PC-3 (cell line): ENCODE measurements at regions not wholly inside any gene's neighbourhood (a gene's known extent, or its start where the extent isn't known, plus 50 kb on each side); places are given as distances from the start of the nearest gene placed in this dataset.
A peak's percentile ranks its signal among the peaks of the same experiment; 100 is the strongest.

Source experiments
- ATAC-seq: fragments of 200-7000 bp; cut with Tn5 transposase; 2 replicates; pipeline ENCODE4 v1.9.1; 2020; ENCODE audit warnings: mild to moderate bottlenecking, moderate library complexity
- BruUV-seq: library from RNA; stranded (reverse); fragments of 400-500 nt; replicated peaks from 2 replicates; lab custom pipeline; 2021; lab: Mats Ljungman, UMichigan
- CTCF ChIA-PET: fragments of 300-600 bp; sonication (Branson Sonifier 250); formaldehyde crosslinking; loops from one replicate; lab custom pipeline; 2022; ENCODE audit warnings: antibody characterized with exemption; lab: Charles Lee
- POLR2A ChIA-PET: fragments of 300-600 bp; sonication (Branson Sonifier 250); formaldehyde crosslinking; loops from one replicate; lab custom pipeline; 2022; ENCODE audit warnings: antibody characterized with exemption; ENCODE audit not compliant: unreplicated experiment; lab: Charles Lee
- DNase-seq: peaks from one replicate; pipeline ENCODE4 v3.0.0-alpha.2; 2015
- H2AFZ ChIP-seq: fragments of 300-600 bp; sonication (generic); 2 replicates; pipeline ENCODE4 v1.6.0; 2016; ENCODE audit warnings: antibody characterized with exemption, low read length
- H3F3A ChIP-seq: fragments of 300-600 bp; sonication (generic); one replicate; pipeline ENCODE4 v1.6.0; 2017; ENCODE audit warnings: antibody characterized with exemption, low read length, control low read depth, mild to moderate bottlenecking; ENCODE audit not compliant: unreplicated experiment
- H3K27ac ChIP-seq: fragments of 300-600 bp; sonication (generic); 2 replicates; pipeline ENCODE4 v1.5.1; 2016; ENCODE audit warnings: mild to moderate bottlenecking, low read length
- H3K27me3 ChIP-seq: fragments of 300-600 bp; sonication (generic); 2 replicates; pipeline ENCODE4 v1.6.1; 2016; ENCODE audit warnings: low read length, mixed read lengths
- H3K36me3 ChIP-seq: fragments of 300-600 bp; sonication (generic); 2 replicates; pipeline ENCODE4 v1.6.1; 2016; ENCODE audit warnings: low read depth, mixed run types, low read length, mixed read lengths
- H3K4me1 ChIP-seq: fragments of 300-600 bp; sonication (generic); 2 replicates; pipeline ENCODE4 v1.5.1; 2016; ENCODE audit warnings: low read length; ENCODE audit not compliant: insufficient read depth
- H3K4me2 ChIP-seq: fragments of 300-600 bp; sonication (generic); 2 replicates; pipeline ENCODE4 v1.6.0; 2016; ENCODE audit warnings: low read length
- H3K4me3 ChIP-seq: fragments of 300-600 bp; sonication (generic); 2 replicates; pipeline ENCODE4 v1.5.1; 2016; ENCODE audit warnings: mild to moderate bottlenecking, low read length, mixed read lengths
- H3K79me2 ChIP-seq: fragments of 300-600 bp; sonication (generic); 2 replicates; pipeline ENCODE4 v1.6.1; 2017; ENCODE audit warnings: low read length, mixed read lengths
- H3K9ac ChIP-seq: fragments of 300-600 bp; sonication (generic); 2 replicates; pipeline ENCODE4 v1.6.0; 2016; ENCODE audit warnings: mild to moderate bottlenecking, low read length
- H3K9me2 ChIP-seq: fragments of 300-600 bp; sonication (generic); replicated peaks from 2 replicates; pipeline ENCODE4 v1.6.1; 2016; ENCODE audit warnings: mixed run types, low read length, mixed read lengths
- H3K9me3 ChIP-seq: fragments of 300-600 bp; sonication (generic); 2 replicates; pipeline ENCODE4 v1.6.1; 2016; ENCODE audit warnings: low read length, mixed read lengths
- H4K20me1 ChIP-seq: fragments of 300-600 bp; sonication (generic); 2 replicates; pipeline ENCODE4 v1.6.1; 2016; ENCODE audit warnings: low read length, mixed read lengths
- EZH2 ChIP-seq: fragments of 300-600 bp; sonication (generic); IDR thresholded peaks from one replicate; pipeline ENCODE4 v1.6.1; 2017; ENCODE audit warnings: antibody characterized with exemption, mild to moderate bottlenecking, low read length; ENCODE audit not compliant: unreplicated experiment
- EZH2phosphoT487 ChIP-seq: fragments of 300-600 bp; sonication (generic); IDR thresholded peaks from 2 replicates; pipeline ENCODE4 v1.6.1; 2018; ENCODE audit warnings: mild to moderate bottlenecking, antibody characterized with exemption, low read length, borderline replicate concordance
- intact Hi-C: fragments of 100-400 bp; cut with micrococcal nuclease; formaldehyde crosslinking; loops from 2 replicates; pipeline ENCODE4 v1.9.0; 2023
- TF ChIP-seq, protein P1 (sequence below): fragments of 300-600 bp; sonication (generic); conservative IDR thresholded peaks from 2 replicates; pipeline ENCODE4 v1.5.1; 2017; ENCODE audit warnings: antibody characterized with exemption, low read depth, mild to moderate bottlenecking, low read length

DNA sequence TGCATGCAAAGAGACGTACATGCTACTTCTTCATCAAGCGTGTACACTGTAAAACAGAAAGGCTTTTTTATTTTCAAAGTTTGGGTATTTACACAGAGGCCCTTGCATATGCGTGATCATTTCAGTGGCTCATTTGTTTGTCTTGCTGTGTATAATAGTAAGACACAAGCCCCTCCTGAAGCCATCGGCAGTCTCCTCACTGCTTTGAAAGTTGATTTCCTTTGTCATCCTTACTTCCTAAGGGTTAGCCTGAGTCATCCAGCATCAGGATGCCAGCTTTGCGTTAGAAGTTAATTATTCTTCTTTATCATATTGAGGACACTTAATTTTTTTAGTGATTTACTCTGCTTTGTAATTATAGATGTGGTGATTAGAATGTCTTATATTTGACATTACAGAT lies 72.5 kb upstream of the CTBP2 start:
- no peak overlapping the region for H3K9ac ChIP-seq
- DNase-seq (peak; percentile 63), ATAC-seq (peak; percentile 42)
- no peaks in the 10 kb centered on the region for H3K27me3 ChIP-seq
- no peaks in the 10 kb centered on the region for H3K9me3 ChIP-seq
- intact Hi-C loops, result loop anchor here (5.0 kb wide), 1 partner anchor 71 kb away; the partner anchor contains the start of gene CTBP2
- peaks cover 26% of the 10 kb centered on the region for H3K4me1 ChIP-seq
- H4K20me1 ChIP-seq, result no peaks in the 10 kb centered on the region
- H3F3A ChIP-seq, result no peaks in the 10 kb centered on the region
- no TSS peak for BruUV-seq
- CTCF ChIA-PET, result interaction anchor here (0.6 kb wide), 1 partner anchor 200 kb away, joined by 3 read pairs; no protein-coding TSS in a partner anchor
- H3K4me2 ChIP-seq, result peak overlapping the region; percentile 64
- no peaks in the 10 kb centered on the region for H3K79me2 ChIP-seq
- peak overlapping the region; percentile 80 for H3K27ac ChIP-seq
- H3K9me2 ChIP-seq, result no peaks in the 10 kb centered on the region
- no peak overlapping the region for H2AFZ ChIP-seq
- POLR2A ChIA-PET, result no interaction called here
- TF ChIP-seq EZH2 (no peak), EZH2phosphoT487 (no peak)
- TF ChIP-seq, protein P1, sequence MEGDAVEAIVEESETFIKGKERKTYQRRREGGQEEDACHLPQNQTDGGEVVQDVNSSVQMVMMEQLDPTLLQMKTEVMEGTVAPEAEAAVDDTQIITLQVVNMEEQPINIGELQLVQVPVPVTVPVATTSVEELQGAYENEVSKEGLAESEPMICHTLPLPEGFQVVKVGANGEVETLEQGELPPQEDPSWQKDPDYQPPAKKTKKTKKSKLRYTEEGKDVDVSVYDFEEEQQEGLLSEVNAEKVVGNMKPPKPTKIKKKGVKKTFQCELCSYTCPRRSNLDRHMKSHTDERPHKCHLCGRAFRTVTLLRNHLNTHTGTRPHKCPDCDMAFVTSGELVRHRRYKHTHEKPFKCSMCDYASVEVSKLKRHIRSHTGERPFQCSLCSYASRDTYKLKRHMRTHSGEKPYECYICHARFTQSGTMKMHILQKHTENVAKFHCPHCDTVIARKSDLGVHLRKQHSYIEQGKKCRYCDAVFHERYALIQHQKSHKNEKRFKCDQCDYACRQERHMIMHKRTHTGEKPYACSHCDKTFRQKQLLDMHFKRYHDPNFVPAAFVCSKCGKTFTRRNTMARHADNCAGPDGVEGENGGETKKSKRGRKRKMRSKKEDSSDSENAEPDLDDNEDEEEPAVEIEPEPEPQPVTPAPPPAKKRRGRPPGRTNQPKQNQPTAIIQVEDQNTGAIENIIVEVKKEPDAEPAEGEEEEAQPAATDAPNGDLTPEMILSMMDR, result no peak
- H3K4me3 ChIP-seq, result no peak overlapping the region
- no peaks in the 10 kb centered on the region for H3K36me3 ChIP-seq

DNA sequence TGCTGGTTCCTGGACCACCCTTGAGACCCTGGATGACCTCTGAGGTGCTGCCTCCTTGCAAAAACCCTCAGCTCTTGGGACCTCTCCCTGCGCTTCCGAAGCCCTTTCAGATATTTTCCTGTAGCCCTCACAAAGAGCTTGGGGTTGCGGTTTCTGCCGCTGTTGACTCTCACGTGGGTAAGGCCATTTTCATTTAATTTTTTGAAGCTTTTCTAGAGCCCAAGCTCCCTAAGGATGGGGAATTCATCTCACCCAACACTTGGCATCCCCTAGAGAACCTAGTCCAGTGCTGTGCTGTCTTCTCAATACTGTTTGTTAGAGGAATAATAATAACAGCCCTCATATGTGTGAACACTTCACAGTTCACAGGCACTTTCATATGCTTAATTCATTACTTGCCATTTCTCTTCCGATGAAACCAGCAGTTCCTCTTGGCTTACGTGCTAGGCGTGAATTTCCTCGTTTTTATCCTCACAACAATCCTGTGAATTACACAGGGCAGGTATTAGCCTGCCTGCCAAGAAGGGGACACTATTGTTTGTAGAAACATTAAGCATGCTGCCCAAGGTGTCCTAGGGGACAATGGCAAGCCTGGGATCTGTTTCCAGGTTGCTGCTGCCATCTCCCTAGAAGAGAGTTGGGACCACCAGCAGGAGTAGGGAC lies 71.6 kb upstream of the CTBP2 start:
- TF ChIP-seq, protein P1, result no peak
- TF ChIP-seq EZH2, result no peak
- TF ChIP-seq EZH2phosphoT487, result no peak

More for the DNA sequence above, 71.6 kb upstream of the CTBP2 start:
- Histone ChIP-seq H3K9ac (no peak overlapping the region), H3K9me2 (no peaks in the 10 kb centered on the region), H3K36me3 (no peaks in the 10 kb centered on the region), H3K4me3 (no peak overlapping the region), H3K27me3 (no peaks in the 10 kb centered on the region), H4K20me1 (no peaks in the 10 kb centered on the region), H3K79me2 (no peaks in the 10 kb centered on the region), H3K27ac (peak overlapping the region; percentile 80), H3F3A (no peaks in the 10 kb centered on the region), H3K9me3 (no peaks in the 10 kb centered on the region), H3K4me2 (peak overlapping the region; percentile 64), H2AFZ (peak overlapping the region; percentile 59; the same call in 1 of the 2 replicates), H3K4me1 (peaks cover 26% of the 10 kb centered on the region)
- CTCF ChIA-PET, result interaction anchor here (0.6 kb wide), 1 partner anchor 201 kb away, joined by 3 read pairs; no protein-coding TSS in a partner anchor
- DNase-seq (no peak), ATAC-seq (no peak)
- intact Hi-C loops, result loop anchor here (5.0 kb wide), 1 partner anchor 70 kb away; the partner anchor contains the start of gene CTBP2
- POLR2A ChIA-PET, result no interaction called here
- no TSS peak for BruUV-seq
